ENCODE measurements at regions not wholly inside any gene's neighbourhood (a gene's known extent, or its start where the extent isn't known, plus 50 kb on each side); places are given as distances from the start of the nearest gene placed in this dataset.

GRCh38 chr10:83955406-83955805 lies 183.9 kb upstream of the GHITM start:
- TF ChIP-seq CTCF (IDR thresholded peaks at IDR 0.05; ENCODE audit: low read depth, low read length) (no peak), EZH2phosphoT487 (IDR thresholded peaks at IDR 0.05; ENCODE audit: low read depth) (no peak)
